ENCODE measurements at regions not wholly inside any gene's neighbourhood (a gene's known extent, or its start where the extent isn't known, plus 50 kb on each side); places are given as distances from the start of the nearest gene placed in this dataset.

- no peak for TF ChIP-seq CTCF (IDR thresholded peaks at IDR 0.05; ENCODE audit: insufficient read depth, low read length, poor library complexity, severe bottlenecking)
- no peak for TF ChIP-seq EZH2phosphoT487 (conservative IDR thresholded peaks at IDR 0.05; ENCODE audit: low read length)
Measured at GRCh38 chr1:80018348-80018747, 1011.8 kb upstream of the ADGRL4 start.

Measured in SU-DHL-6 (cell line).